AML-193 (cell line): ENCODE measurements at regions not wholly inside any gene's neighbourhood (a gene's known extent, or its start where the extent isn't known, plus 50 kb on each side); places are given as distances from the start of the nearest gene placed in this dataset.

ENCODE experiments used
- DNase-seq, 2 experiments: peaks; one replicate each; lab custom pipeline; 2025; lab: John Stamatoyannopoulos, UW

GRCh38 chr5:1706021-1706420 is 93.6 kb downstream of the MRPL36 start:
- no peak for DNase-seq

GRCh38 chr5:1704676-1705075 is 95.0 kb downstream of the MRPL36 start:
- no peak for DNase-seq

GRCh38 chr5:1704266-1704665 is 95.4 kb downstream of the MRPL36 start:
- DNase-seq: no peak

- no peak for DNase-seq
These were observed 96.1 kb downstream of the MRPL36 start for GRCh38 chr5:1703352-1704050.

- DNase-seq: no peak
These were observed 97.3 kb downstream of the MRPL36 start for GRCh38 chr5:1702318-1702717.

- DNase-seq: no peak
These were observed 97.8 kb downstream of the MRPL36 start for GRCh38 chr5:1701884-1702283.

GRCh38 chr5:1701216-1701864 is 98.3 kb downstream of the MRPL36 start:
- no peak for DNase-seq

GRCh38 chr5:1699394-1699793 is 100.2 kb downstream of the MRPL36 start:
- no peak for DNase-seq

- DNase-seq: no peak
These were observed 100.9 kb downstream of the MRPL36 start for GRCh38 chr5:1698589-1699316.

- no peak for DNase-seq
These were observed 107.3 kb downstream of the MRPL36 start for GRCh38 chr5:1692381-1692780.

GRCh38 chr5:1687301-1687970 is 112.2 kb downstream of the MRPL36 start:
- no peak for DNase-seq

- no peak for DNase-seq
These were observed 113.4 kb downstream of the MRPL36 start for GRCh38 chr5:1686016-1686802.

GRCh38 chr5:1685066-1685465 is 114.6 kb downstream of the MRPL36 start:
- no peak for DNase-seq

- no peak for DNase-seq
These were observed 117.7 kb downstream of the MRPL36 start for GRCh38 chr5:1681955-1682354.

GRCh38 chr5:1673042-1673677 is 126.5 kb downstream of the MRPL36 start:
- no peak for DNase-seq

- DNase-seq: no peak
These were observed 127.2 kb downstream of the MRPL36 start for GRCh38 chr5:1672396-1672795.

GRCh38 chr5:1671351-1671750 is 128.3 kb downstream of the MRPL36 start:
- no peak for DNase-seq

GRCh38 chr5:1670351-1670750 is 129.3 kb downstream of the MRPL36 start:
- DNase-seq: peak; percentile 1 to 13

GRCh38 chr5:1669276-1670155 is 130.1 kb downstream of the MRPL36 start:
- DNase-seq: no peak

GRCh38 chr5:1668141-1668721 is 131.4 kb downstream of the MRPL36 start:
- DNase-seq: no peak
